Heart left ventricle (tissue), 13 donors: ENCODE measurements at regions not wholly inside any gene's neighbourhood (a gene's known extent, or its start where the extent isn't known, plus 50 kb on each side); places are given as distances from the start of the nearest gene placed in this dataset.

Experiments used
- POLR2A ChIP-seq, 2 donors: fragments of 450-650 bp; IDR thresholded peaks; one replicate each; pipeline ENCODE4 v1.6.1; 2017; ENCODE audit warnings: antibody characterized with exemption in 2 of 2, mild to moderate bottlenecking in 2 of 2, moderate library complexity in 2 of 2
- TF ChIP-seq, protein P1 (sequence below), 12 donors: fragments of 200-600 bp; sonication (generic) in 4 of 12; IDR thresholded peaks; one replicate each; pipeline versions ENCODE4 v1.5.0 to v1.8.0; 2018 to 2022; ENCODE audit warnings: antibody characterized with exemption in 12 of 12, mild to moderate bottlenecking in 5 of 12
- donor health status: ischemic (EF 13 %, LVEDD 7.1; RV severe dilation, severe dysfunction).
- donor health status: DM: no; HTN: yes; CAD: no.
- donor health status: DM: no; HTN: no; CAD: no.
- donor health status: ischemic (EF 25% LVEDD 6.9; RV normal size, moderate dysfunction).
- donor health status: ischemic (EF 25% LVEDD 5.7; RV mildly dilated, moderate dysfunction).
- donor health status: ischemic (EF 35%, LVEDD 5.7; RV mildly dilated, moderate dysfunction).
- donor health status: nonischemic (EF 11% LVEDD 7.7; RV severe dilation, severe dysfunction).
- donor health status: DM: yes; HTN: yes; CAD: no.
- donor health status: PGD.
- donor health status: ischemic (EF 29% LVEDD 5.4; RV normal size, mild dysfunction).
- donor health status: nonischemic (EF 23%, LVEDD 6.1; RV moderate dilation, normal function).

GRCh38 chr4:185079271-185079905, 61.1 kb downstream of the HELT start:
- TF ChIP-seq, protein P1, sequence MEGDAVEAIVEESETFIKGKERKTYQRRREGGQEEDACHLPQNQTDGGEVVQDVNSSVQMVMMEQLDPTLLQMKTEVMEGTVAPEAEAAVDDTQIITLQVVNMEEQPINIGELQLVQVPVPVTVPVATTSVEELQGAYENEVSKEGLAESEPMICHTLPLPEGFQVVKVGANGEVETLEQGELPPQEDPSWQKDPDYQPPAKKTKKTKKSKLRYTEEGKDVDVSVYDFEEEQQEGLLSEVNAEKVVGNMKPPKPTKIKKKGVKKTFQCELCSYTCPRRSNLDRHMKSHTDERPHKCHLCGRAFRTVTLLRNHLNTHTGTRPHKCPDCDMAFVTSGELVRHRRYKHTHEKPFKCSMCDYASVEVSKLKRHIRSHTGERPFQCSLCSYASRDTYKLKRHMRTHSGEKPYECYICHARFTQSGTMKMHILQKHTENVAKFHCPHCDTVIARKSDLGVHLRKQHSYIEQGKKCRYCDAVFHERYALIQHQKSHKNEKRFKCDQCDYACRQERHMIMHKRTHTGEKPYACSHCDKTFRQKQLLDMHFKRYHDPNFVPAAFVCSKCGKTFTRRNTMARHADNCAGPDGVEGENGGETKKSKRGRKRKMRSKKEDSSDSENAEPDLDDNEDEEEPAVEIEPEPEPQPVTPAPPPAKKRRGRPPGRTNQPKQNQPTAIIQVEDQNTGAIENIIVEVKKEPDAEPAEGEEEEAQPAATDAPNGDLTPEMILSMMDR (IDR thresholded peaks at IDR 0.05), result no peak
- TF ChIP-seq POLR2A (IDR thresholded peaks at IDR 0.05), result no peak
